Trophoblast cell (in vitro differentiated cells and primary cell): ENCODE measurements at regions not wholly inside any gene's neighbourhood (a gene's known extent, or its start where the extent isn't known, plus 50 kb on each side); places are given as distances from the start of the nearest gene placed in this dataset.

Experiments used
- DNase-seq, 2 donors: peaks; one replicate each; pipeline ENCODE4 v3.0.0-alpha.2; 2016
- H2AFZ ChIP-seq: 2 replicates; pipeline ENCODE4 v1.6.1; 2013; ENCODE audit warnings: low read length, moderate library complexity, mild to moderate bottlenecking; ENCODE audit not compliant: insufficient read depth, poor library complexity
- H2AK5ac ChIP-seq: 2 replicates; pipeline ENCODE4 v1.6.1; 2013; ENCODE audit warnings: mild to moderate bottlenecking, low read length
- H2BK120ac ChIP-seq: 2 replicates; pipeline ENCODE4 v1.6.1; 2013; ENCODE audit warnings: low read length, mild to moderate bottlenecking, moderate library complexity; ENCODE audit not compliant: insufficient read depth, poor library complexity
- H2BK12ac ChIP-seq: 2 replicates; pipeline ENCODE4 v1.6.1; 2013; ENCODE audit warnings: mild to moderate bottlenecking, low read length, moderate library complexity
- H2BK5ac ChIP-seq: 2 replicates; pipeline ENCODE4 v1.6.1; 2013; ENCODE audit warnings: low read length, low read depth, moderate library complexity, mild to moderate bottlenecking; ENCODE audit not compliant: poor library complexity
- H3K14ac ChIP-seq: 2 replicates; pipeline ENCODE4 v1.6.1; 2013; ENCODE audit warnings: mild to moderate bottlenecking, low read length
- H3K18ac ChIP-seq: 2 replicates; pipeline ENCODE4 v1.6.1; 2013; ENCODE audit warnings: mild to moderate bottlenecking, low read length
- H3K23ac ChIP-seq: 2 replicates; pipeline ENCODE4 v1.6.1; 2013; ENCODE audit warnings: low read length
- H3K27ac ChIP-seq: 2 replicates; pipeline ENCODE4 v1.5.1; 2013; ENCODE audit warnings: low read depth, mild to moderate bottlenecking, inconsistent platforms, low read length, moderate library complexity
- H3K27me3 ChIP-seq: 2 replicates; pipeline ENCODE4 v1.6.1; 2013; ENCODE audit warnings: inconsistent platforms, mild to moderate bottlenecking, low read length, moderate library complexity; ENCODE audit not compliant: insufficient read depth
- H3K36me3 ChIP-seq, 2 experiments: 1 replicate in 1 of 2; 2 replicates in 1 of 2; pipeline ENCODE4 v1.6.1; 2013; ENCODE audit warnings: low read length in 2 of 2, mild to moderate bottlenecking in 2 of 2, moderate library complexity in 1 of 2; ENCODE audit not compliant: insufficient read depth in 2 of 2, control insufficient read depth in 1 of 2
- H3K4ac ChIP-seq: 2 replicates; pipeline ENCODE4 v1.6.1; 2013; ENCODE audit warnings: low read depth, mild to moderate bottlenecking, low read length, moderate library complexity
- H3K4me1 ChIP-seq, 2 experiments: 1 replicate in 1 of 2; 2 replicates in 1 of 2; pipeline ENCODE4 v1.6.1; 2013; ENCODE audit warnings: low read length in 2 of 2, mild to moderate bottlenecking in 2 of 2, moderate library complexity in 1 of 2; ENCODE audit not compliant: insufficient read depth in 2 of 2, control insufficient read depth in 1 of 2
- H3K4me2 ChIP-seq: 2 replicates; pipeline ENCODE4 v1.6.1; 2013; ENCODE audit warnings: inconsistent platforms, mild to moderate bottlenecking, low read length, moderate library complexity
- H3K4me3 ChIP-seq: 2 replicates; pipeline ENCODE4 v1.5.1; 2013; ENCODE audit warnings: mild to moderate bottlenecking, low read depth, low read length, inconsistent platforms
- H3K79me1 ChIP-seq: one replicate; pipeline ENCODE4 v1.6.1; 2013; ENCODE audit warnings: low read length
- H3K79me2 ChIP-seq: 2 replicates; pipeline ENCODE4 v1.6.1; 2013; ENCODE audit warnings: low read length, mild to moderate bottlenecking; ENCODE audit not compliant: control insufficient read depth, insufficient read depth, poor library complexity
- H3K9ac ChIP-seq: 2 replicates; pipeline ENCODE4 v1.6.1; 2013; ENCODE audit warnings: mild to moderate bottlenecking, low read length
- H3K9me3 ChIP-seq: 2 replicates; pipeline ENCODE4 v1.6.1; 2013; ENCODE audit warnings: low read depth, mild to moderate bottlenecking, control low read depth, inconsistent platforms, low read length; ENCODE audit not compliant: insufficient read depth
- H4K12ac ChIP-seq: 2 replicates; pipeline ENCODE4 v1.6.1; 2013; ENCODE audit warnings: low read depth, mild to moderate bottlenecking, low read length, moderate library complexity
- H4K8ac ChIP-seq: 2 replicates; pipeline ENCODE4 v1.6.1; 2013; ENCODE audit warnings: low read depth, mild to moderate bottlenecking, low read length, moderate library complexity
- H4K91ac ChIP-seq: one replicate; pipeline ENCODE4 v1.6.1; 2013; ENCODE audit warnings: low read depth, mild to moderate bottlenecking, low read length, moderate library complexity
- WGBS: extraction: QIAGEN DNeasy Blood & Tissue Kit; methylation state at CpG from one replicate; pipeline ENCODE4 v1.1.7; 2013; ENCODE audit warnings: missing lambda C conversion rate; ENCODE audit not compliant: insufficient read length, insufficient coverage; ENCODE audit errors: extremely low coverage; 5-methylcytosine and 5-hydroxymethylcytosine counted together

- Histone ChIP-seq H3K9ac (no peak overlapping the region), H3K4me1 (peaks cover 27 to 30% of the 10 kb centered on the region in 2 experiments), H3K23ac (no peak overlapping the region), H2AK5ac (no peak overlapping the region), H3K27me3 (no peaks in the 10 kb centered on the region), H3K79me2 (no peaks in the 10 kb centered on the region), H3K14ac (no peak overlapping the region), H2AFZ (no peak overlapping the region), H2BK12ac (no peak overlapping the region), H3K27ac (no peak overlapping the region), H3K4me3 (no peak overlapping the region), H2BK5ac (no peak overlapping the region), H3K18ac (no peak overlapping the region), H3K79me1 (no peaks in the 10 kb centered on the region), H3K4me2 (no peak overlapping the region), H4K91ac (no peak overlapping the region), H4K12ac (no peak overlapping the region), H2BK120ac (no peak overlapping the region), H3K9me3 (no peaks in the 10 kb centered on the region), H3K36me3 (no peaks in the 10 kb centered on the region), H4K8ac (no peak overlapping the region), H3K4ac (no peak overlapping the region)
- no peak for DNase-seq
- no CpG with 5 or more reads among the region's 3 CpGs for WGBS
Observed at GRCh38 chr11:119977561-119977860, 160.4 kb downstream of the TRIM29 start.

DNA sequence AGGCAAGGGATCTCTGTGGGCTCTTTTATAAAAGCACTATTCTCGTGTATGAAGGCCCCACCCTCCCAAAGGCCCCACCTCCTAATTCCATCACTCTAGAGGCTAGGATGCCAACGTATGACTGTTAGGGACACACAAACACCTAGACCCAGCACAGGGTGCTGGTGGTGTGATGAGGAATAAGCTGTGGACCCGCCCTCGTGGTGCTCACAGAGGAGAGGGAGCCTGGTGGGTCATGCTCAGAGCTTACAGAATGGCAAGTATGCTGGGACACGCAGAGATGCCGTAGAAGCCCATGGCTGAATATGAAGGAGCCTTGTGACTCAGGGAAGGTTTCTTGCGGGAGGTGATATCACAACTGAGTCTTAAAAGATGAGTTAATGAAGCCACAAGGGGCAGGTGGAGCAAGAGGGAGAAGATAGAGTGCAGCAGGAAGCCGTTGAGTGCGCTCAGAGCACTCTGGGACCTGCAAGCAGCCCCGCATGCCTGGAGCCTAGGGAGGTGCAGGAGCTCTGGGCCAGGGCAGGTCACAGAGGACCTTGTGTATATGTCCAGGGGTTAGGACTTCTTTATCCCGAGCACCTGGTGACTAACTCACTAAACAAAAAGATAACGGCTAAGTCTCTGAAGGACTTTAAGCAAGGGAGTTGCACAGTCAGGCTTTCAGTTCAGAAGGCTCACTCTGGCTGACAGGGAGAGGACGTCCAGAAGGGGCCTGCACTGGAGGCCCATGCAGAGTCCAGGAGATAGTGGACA is 160.9 kb downstream of the TRIM29 start:
- no CpG with 5 or more reads among the region's 13 CpGs for WGBS
- peaks cover 27 to 30% of the 10 kb centered on the region in 2 experiments for H3K4me1 ChIP-seq

GRCh38 chr11:119975561-119976152 is 162.3 kb downstream of the TRIM29 start:
- no peak overlapping the region for H4K8ac ChIP-seq
- no peak overlapping the region for H3K9ac ChIP-seq
- no peak overlapping the region for H3K4me2 ChIP-seq
- no peak overlapping the region for H2AK5ac ChIP-seq
- no peak overlapping the region for H3K23ac ChIP-seq
- no peak overlapping the region for H2BK120ac ChIP-seq
- H3K27me3 ChIP-seq = no peaks in the 10 kb centered on the region
- no peak for DNase-seq
- H2BK12ac ChIP-seq = no peak overlapping the region
- peak overlapping the region; percentile 15 for H4K91ac ChIP-seq
- peaks cover 27 to 30% of the 10 kb centered on the region in 2 experiments for H3K4me1 ChIP-seq
- H2BK5ac ChIP-seq = no peak overlapping the region
- H2AFZ ChIP-seq = no peak overlapping the region
- no peak overlapping the region for H4K12ac ChIP-seq
- H3K36me3 ChIP-seq = no peaks in the 10 kb centered on the region
- no CpG with 5 or more reads among the region's 15 CpGs for WGBS
- no peak overlapping the region for H3K4me3 ChIP-seq
- no peaks in the 10 kb centered on the region for H3K79me1 ChIP-seq
- H3K27ac ChIP-seq = no peak overlapping the region
- H3K9me3 ChIP-seq = no peaks in the 10 kb centered on the region
- no peak overlapping the region for H3K4ac ChIP-seq
- peak overlapping the region; percentile 9 for H3K18ac ChIP-seq
- no peaks in the 10 kb centered on the region for H3K79me2 ChIP-seq
- H3K14ac ChIP-seq = peak overlapping the region; percentile 38

More for the DNA sequence above, 160.9 kb downstream of the TRIM29 start:
- DNase-seq = no peak
- Histone ChIP-seq H3K14ac (no peak overlapping the region), H3K27ac (no peak overlapping the region), H3K9ac (no peak overlapping the region), H3K23ac (no peak overlapping the region), H3K4ac (no peak overlapping the region), H3K79me2 (no peaks in the 10 kb centered on the region), H3K18ac (no peak overlapping the region), H4K91ac (no peak overlapping the region), H2AK5ac (no peak overlapping the region), H2BK5ac (no peak overlapping the region), H4K8ac (no peak overlapping the region), H3K4me2 (no peak overlapping the region), H3K79me1 (no peaks in the 10 kb centered on the region), H3K36me3 (no peaks in the 10 kb centered on the region), H4K12ac (no peak overlapping the region), H2BK12ac (no peak overlapping the region), H3K9me3 (no peaks in the 10 kb centered on the region), H3K27me3 (no peaks in the 10 kb centered on the region), H2BK120ac (no peak overlapping the region), H2AFZ (no peak overlapping the region), H3K4me3 (no peak overlapping the region)

DNA sequence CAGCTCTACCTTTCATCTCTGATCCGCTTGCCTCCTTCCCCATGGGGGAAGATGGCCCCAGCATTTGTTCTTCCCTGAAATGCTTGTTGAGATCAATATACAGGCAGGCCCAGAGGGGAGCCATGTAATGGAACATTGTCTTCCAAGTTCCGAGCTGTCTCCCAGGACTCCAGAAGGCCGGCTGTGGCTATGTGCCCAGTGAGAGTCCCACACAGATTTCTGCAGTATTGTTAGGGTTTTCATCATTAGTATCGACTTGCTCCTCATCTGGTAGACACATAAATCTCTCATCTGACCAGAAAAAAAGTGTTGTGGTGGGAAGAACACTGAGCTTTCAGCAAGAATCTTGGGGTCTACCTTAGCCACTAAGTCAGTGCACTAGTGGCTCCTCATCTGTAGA is 163.4 kb downstream of the TRIM29 start:
- Histone ChIP-seq H3K79me2 (no peaks in the 10 kb centered on the region), H3K18ac (no peak overlapping the region), H3K14ac (no peak overlapping the region), H3K4ac (no peak overlapping the region), H3K9ac (no peak overlapping the region), H3K27ac (no peak overlapping the region), H3K27me3 (no peaks in the 10 kb centered on the region), H2BK5ac (no peak overlapping the region), H3K4me2 (no peak overlapping the region), H2BK12ac (no peak overlapping the region), H3K4me1 (peaks cover 27 to 30% of the 10 kb centered on the region in 2 experiments), H4K91ac (no peak overlapping the region), H3K23ac (no peak overlapping the region), H3K9me3 (no peaks in the 10 kb centered on the region), H2AK5ac (no peak overlapping the region), H4K12ac (no peak overlapping the region), H4K8ac (no peak overlapping the region), H3K79me1 (no peaks in the 10 kb centered on the region), H2AFZ (no peak overlapping the region), H2BK120ac (peak overlapping the region; percentile 21), H3K36me3 (no peaks in the 10 kb centered on the region), H3K4me3 (no peak overlapping the region)
- no CpG with 5 or more reads among the region's 4 CpGs for WGBS
- no peak for DNase-seq
